Activated B cell treated with CpG ODN at 0.5 μM for 24 hours (primary cell): ENCODE measurements at regions not wholly inside any gene's neighbourhood (a gene's known extent, or its start where the extent isn't known, plus 50 kb on each side); places are given as distances from the start of the nearest gene placed in this dataset.

Source experiments
- ATAC-seq: fragments of 200-7000 bp; cut with Tn5 transposase; one replicate; pipeline ENCODE4 v1.10.0; 2021; ENCODE audit warnings: low read depth, mild to moderate bottlenecking, moderate library complexity
- CTCF ChIA-PET: fragments of 350-600 bp; sonication (Branson Sonifier 250); formaldehyde crosslinking; loops from one replicate; lab custom pipeline; 2021; ENCODE audit warnings: antibody characterized with exemption; lab: Charles Lee
- POLR2A ChIA-PET: fragments of 350-600 bp; sonication (Branson Sonifier 250); formaldehyde crosslinking; loops from one replicate; lab custom pipeline; 2021; ENCODE audit warnings: antibody characterized with exemption; lab: Charles Lee
- DNase-seq: peaks from one replicate; pipeline ENCODE4 v3.0.0; 2022
- H3K27ac Mint-ChIP-seq: one replicate; pipeline ENCODE4 v1.8.0; 2020; ENCODE audit warnings: mixed read lengths
- H3K27me3 Mint-ChIP-seq: one replicate; pipeline ENCODE4 v1.8.0; 2021; ENCODE audit warnings: mixed read lengths
- H3K36me3 Mint-ChIP-seq: one replicate; pipeline ENCODE4 v1.8.0; 2021; ENCODE audit warnings: low read depth, mixed read lengths
- H3K4me1 Mint-ChIP-seq: one replicate; pipeline ENCODE4 v1.8.0; 2021; ENCODE audit warnings: mixed read lengths
- H3K4me3 Mint-ChIP-seq: one replicate; pipeline ENCODE4 v1.8.0; 2020; ENCODE audit warnings: mild to moderate bottlenecking, mixed read lengths
- H3K9me3 Mint-ChIP-seq: one replicate; pipeline ENCODE4 v1.8.0; 2020; ENCODE audit warnings: mixed read lengths
- intact Hi-C: fragments of 100-400 bp; cut with micrococcal nuclease; formaldehyde crosslinking; loops from one replicate; pipeline ENCODE4 v1.15.1; 2024
- TF ChIP-seq, protein P1 (sequence below): fragments of 200-600 bp; IDR thresholded peaks from one replicate; pipeline ENCODE4 v1.8.0; 2022; ENCODE audit warnings: antibody characterized with exemption, mild to moderate bottlenecking

DNA sequence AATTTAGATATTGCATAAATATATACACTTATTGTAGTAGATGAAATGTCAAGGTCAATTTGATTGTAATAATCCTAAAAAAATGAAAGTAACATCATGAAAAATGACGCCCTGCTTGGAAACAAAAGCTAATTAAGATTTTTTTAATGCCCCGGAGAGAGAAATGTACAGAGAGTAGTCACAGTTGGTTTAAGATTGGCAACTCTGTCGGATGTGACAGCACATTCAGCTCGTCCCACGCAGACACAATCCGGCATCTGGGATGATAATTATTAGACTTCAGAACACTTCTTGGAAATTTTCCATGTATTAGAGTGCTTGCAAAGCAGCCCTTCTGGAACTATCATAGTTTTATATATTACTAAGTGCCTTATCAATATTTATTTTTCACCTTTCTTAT lies 478.0 kb downstream of the PDHA2 start:
- no peak for ATAC-seq
- no peaks in the 10 kb centered on the region for H3K4me1 Mint-ChIP-seq
- intact Hi-C loops, result no loop called here
- no peak overlapping the region for H3K4me3 Mint-ChIP-seq
- H3K27ac Mint-ChIP-seq, result no peak overlapping the region
- peaks cover 3% of the 10 kb centered on the region for H3K9me3 Mint-ChIP-seq
- CTCF ChIA-PET, result no interaction called here
- no peaks in the 10 kb centered on the region for H3K36me3 Mint-ChIP-seq
- POLR2A ChIA-PET, result no interaction called here
- no peak for DNase-seq
- H3K27me3 Mint-ChIP-seq, result no peaks in the 10 kb centered on the region
- TF ChIP-seq, protein P1, sequence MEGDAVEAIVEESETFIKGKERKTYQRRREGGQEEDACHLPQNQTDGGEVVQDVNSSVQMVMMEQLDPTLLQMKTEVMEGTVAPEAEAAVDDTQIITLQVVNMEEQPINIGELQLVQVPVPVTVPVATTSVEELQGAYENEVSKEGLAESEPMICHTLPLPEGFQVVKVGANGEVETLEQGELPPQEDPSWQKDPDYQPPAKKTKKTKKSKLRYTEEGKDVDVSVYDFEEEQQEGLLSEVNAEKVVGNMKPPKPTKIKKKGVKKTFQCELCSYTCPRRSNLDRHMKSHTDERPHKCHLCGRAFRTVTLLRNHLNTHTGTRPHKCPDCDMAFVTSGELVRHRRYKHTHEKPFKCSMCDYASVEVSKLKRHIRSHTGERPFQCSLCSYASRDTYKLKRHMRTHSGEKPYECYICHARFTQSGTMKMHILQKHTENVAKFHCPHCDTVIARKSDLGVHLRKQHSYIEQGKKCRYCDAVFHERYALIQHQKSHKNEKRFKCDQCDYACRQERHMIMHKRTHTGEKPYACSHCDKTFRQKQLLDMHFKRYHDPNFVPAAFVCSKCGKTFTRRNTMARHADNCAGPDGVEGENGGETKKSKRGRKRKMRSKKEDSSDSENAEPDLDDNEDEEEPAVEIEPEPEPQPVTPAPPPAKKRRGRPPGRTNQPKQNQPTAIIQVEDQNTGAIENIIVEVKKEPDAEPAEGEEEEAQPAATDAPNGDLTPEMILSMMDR, result no peak

DNA sequence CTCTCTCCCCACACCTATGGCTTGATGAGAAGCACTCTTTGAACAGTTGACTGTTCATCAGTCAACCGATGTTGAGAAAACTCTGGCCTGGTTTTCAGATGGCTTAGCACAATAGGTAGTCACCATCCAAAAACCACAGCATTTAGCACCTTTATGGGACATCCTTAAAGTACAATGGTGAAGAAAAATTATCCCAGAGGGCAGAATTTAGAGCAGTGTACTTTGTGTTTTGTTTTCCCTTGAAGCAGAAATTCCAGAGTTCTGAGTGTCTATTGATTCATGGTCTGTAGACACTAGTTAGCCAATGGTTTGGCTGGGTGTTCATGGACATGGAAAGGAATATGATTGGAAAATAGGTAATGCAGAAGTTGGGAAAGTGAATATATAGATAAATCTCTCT lies 487.0 kb downstream of the PDHA2 start:
- H3K4me1 Mint-ChIP-seq, result no peaks in the 10 kb centered on the region
- POLR2A ChIA-PET, result no interaction called here
- TF ChIP-seq, protein P1, result no peak

DNA sequence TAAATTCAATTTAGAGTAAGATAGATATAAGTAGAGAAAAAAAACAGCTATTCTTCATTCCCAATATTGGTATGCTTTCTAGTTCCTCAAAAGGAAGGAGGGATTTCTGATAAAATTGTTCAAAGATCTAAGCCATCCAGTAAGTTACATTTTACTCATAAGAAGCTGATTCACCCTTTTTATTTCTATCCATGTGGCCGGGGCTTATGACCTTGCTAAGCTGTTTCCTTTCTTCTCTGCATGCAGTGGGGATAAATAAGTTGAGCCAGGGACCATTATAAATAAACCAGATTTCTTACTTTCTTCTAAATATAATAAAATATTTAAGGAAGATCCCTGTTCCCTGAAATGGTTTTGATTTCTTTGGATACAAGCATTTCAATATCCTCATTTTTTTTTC lies 502.3 kb downstream of the PDHA2 start:
- DNase-seq (no peak), ATAC-seq (no peak)
- intact Hi-C loops, result no loop called here
- H3K27ac Mint-ChIP-seq, result no peak overlapping the region
- H3K9me3 Mint-ChIP-seq, result peaks cover 5% of the 10 kb centered on the region
- no peaks in the 10 kb centered on the region for H3K36me3 Mint-ChIP-seq
- no peaks in the 10 kb centered on the region for H3K27me3 Mint-ChIP-seq
- TF ChIP-seq, protein P1, result no peak
- POLR2A ChIA-PET, result no interaction called here
- no peak overlapping the region for H3K4me3 Mint-ChIP-seq
- H3K4me1 Mint-ChIP-seq, result no peaks in the 10 kb centered on the region
- CTCF ChIA-PET, result no interaction called here

More for the DNA sequence above, 487.0 kb downstream of the PDHA2 start:
- H3K4me3 Mint-ChIP-seq, result no peak overlapping the region
- intact Hi-C loops, result no loop called here
- DNase-seq, result no peak
- peaks cover 7% of the 10 kb centered on the region for H3K9me3 Mint-ChIP-seq
- no peak overlapping the region for H3K27ac Mint-ChIP-seq
- ATAC-seq, result no peak
- no peaks in the 10 kb centered on the region for H3K27me3 Mint-ChIP-seq
- no peaks in the 10 kb centered on the region for H3K36me3 Mint-ChIP-seq
- CTCF ChIA-PET, result no interaction called here

DNA sequence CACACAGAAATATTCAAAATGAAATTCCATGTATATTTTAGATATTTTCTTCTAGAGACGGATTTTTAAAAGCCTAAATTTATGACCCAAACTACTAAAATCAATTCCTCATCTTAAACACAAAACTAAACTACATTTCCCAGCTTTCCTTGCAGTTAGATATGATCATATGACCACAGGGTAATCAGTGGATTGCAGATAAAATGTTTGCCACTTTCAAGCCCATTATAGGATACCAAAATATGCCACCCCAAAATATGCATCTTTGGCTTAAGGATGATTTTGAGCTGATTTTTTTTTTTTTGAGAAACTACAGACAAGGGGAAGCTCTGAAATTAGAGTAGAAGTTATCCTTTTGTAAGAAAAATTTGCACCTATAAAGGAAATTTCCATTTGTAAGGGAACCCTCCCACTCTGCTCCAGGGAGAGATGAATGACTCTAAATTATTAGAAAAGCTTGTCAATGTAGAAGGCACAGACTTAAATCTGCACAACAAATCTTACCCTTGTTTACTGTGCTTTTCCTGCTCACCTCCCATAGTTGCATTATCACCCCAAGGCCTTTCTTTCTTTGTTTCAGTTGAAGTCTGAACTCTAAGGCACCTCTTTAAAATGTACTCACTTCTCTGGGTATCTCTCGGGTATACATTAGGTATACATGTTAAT lies 503.0 kb downstream of the PDHA2 start:
- DNase-seq, result no peak
- intact Hi-C loops, result no loop called here
- Mint-ChIP-seq H3K27me3 (no peaks in the 10 kb centered on the region), H3K4me1 (no peaks in the 10 kb centered on the region), H3K36me3 (no peaks in the 10 kb centered on the region), H3K4me3 (no peak overlapping the region), H3K9me3 (peaks cover 5% of the 10 kb centered on the region), H3K27ac (no peak overlapping the region)
- no peak for ATAC-seq
- POLR2A ChIA-PET, result no interaction called here
- TF ChIP-seq, protein P1, result no peak
- CTCF ChIA-PET, result no interaction called here

DNA sequence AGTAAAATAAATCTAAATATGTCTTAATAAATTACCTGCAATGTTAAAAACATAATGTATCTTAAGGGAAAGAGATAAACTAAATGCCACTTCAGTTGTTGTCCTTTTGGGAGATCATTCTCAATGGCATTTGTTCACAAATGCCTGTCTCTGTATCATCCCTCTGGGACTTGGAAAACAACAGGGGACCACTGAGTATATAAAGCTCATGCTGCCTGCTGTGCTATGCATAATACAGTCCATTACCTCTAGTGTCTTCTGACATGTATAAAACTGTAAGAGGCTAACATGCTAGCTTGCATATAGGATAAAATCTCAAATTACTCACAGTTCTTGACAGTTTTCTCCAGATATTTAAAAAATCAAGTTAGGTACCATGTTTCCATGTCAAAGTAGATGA lies 503.9 kb downstream of the PDHA2 start:
- ChIA-PET POLR2A (no interaction called here), CTCF (no interaction called here)
- peaks cover 5% of the 10 kb centered on the region for H3K9me3 Mint-ChIP-seq
- DNase-seq (no peak), ATAC-seq (no peak)
- no peaks in the 10 kb centered on the region for H3K4me1 Mint-ChIP-seq
- no peaks in the 10 kb centered on the region for H3K36me3 Mint-ChIP-seq
- H3K27ac Mint-ChIP-seq, result no peak overlapping the region
- H3K27me3 Mint-ChIP-seq, result no peaks in the 10 kb centered on the region
- intact Hi-C loops, result no loop called here
- no peak overlapping the region for H3K4me3 Mint-ChIP-seq
- TF ChIP-seq, protein P1, result no peak
